ENCODE measurements at regions not wholly inside any gene's neighbourhood (a gene's known extent, or its start where the extent isn't known, plus 50 kb on each side); places are given as distances from the start of the nearest gene placed in this dataset.
A peak's percentile ranks its signal among the peaks of the same experiment; 100 is the strongest.

DNA sequence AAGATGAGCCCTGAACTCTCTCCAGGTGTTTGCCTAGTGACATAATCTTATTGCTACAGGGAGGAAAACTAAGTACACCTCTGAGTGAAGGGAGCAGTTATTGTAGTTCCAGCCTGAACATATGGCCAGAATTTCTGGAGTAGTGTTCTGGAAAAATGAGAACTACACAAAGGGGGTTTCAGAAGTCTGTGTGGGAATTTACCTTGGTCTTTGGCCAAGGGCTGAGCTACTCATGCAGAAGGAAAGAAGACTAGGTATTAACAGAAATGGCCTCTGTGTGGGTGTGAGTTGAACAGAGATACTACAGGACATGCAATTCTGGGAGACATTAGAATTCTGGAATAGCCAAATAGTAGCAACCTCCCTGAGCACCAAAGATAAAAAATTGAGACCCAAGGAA lies 1009.7 kb upstream of the GJE1 start:
- peaks cover 10% of the 10 kb centered on the region for H3K9me3 Mint-ChIP-seq
- H3K4me1 Mint-ChIP-seq: peaks cover 14% of the 10 kb centered on the region
- no peak for DNase-seq (ENCODE audit: low read depth, low spot score)
- no peaks in the 10 kb centered on the region for H3K27me3 Mint-ChIP-seq (ENCODE audit: low read depth)
- H3K27ac Mint-ChIP-seq (ENCODE audit: unreplicated experiment): no peak overlapping the region
- TF ChIP-seq CTCF (conservative IDR thresholded peaks at IDR 0.05): no peak
- H3K36me3 Mint-ChIP-seq (ENCODE audit: low read depth): peaks cover 3% of the 10 kb centered on the region
- no peak overlapping the region for H3K4me3 Mint-ChIP-seq

DNA sequence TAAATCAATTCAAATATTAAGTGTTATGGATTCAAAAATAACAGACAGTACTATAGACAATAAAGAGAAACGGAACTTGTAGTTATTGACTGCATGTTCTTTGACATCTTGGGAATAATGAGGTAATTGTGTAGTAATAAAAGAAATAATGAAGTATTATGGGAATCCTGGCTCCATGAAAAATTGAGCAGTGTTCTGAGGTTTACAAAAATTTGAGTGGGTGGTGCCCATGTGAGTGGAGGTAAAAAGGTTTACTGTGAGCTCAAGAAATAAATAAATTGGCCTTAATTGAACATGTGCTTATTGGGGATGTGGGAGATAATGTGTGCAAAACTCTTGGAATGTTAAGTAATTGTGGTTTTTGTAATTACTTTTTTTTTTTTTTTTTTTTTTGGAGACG lies 1013.7 kb upstream of the GJE1 start:
- TF ChIP-seq CTCF (conservative IDR thresholded peaks at IDR 0.05): no peak
- H3K27ac Mint-ChIP-seq (ENCODE audit: unreplicated experiment): peak overlapping the region; percentile 12
- H3K36me3 Mint-ChIP-seq (ENCODE audit: low read depth): peaks cover 3% of the 10 kb centered on the region
- DNase-seq (ENCODE audit: low read depth, low spot score): no peak
- H3K4me3 Mint-ChIP-seq: no peak overlapping the region
- H3K9me3 Mint-ChIP-seq: peaks cover 10% of the 10 kb centered on the region
- H3K27me3 Mint-ChIP-seq (ENCODE audit: low read depth): no peaks in the 10 kb centered on the region
- peaks cover 5% of the 10 kb centered on the region for H3K4me1 Mint-ChIP-seq

- Mint-ChIP-seq H3K4me1 (peaks cover 5% of the 10 kb centered on the region), H3K4me3 (no peak overlapping the region), H3K27ac (ENCODE audit: unreplicated experiment) (no peak overlapping the region), H3K9me3 (peaks cover 13% of the 10 kb centered on the region), H3K27me3 (ENCODE audit: low read depth) (no peaks in the 10 kb centered on the region), H3K36me3 (ENCODE audit: low read depth) (peaks cover 3% of the 10 kb centered on the region)
- DNase-seq (ENCODE audit: low read depth, low spot score): no peak
- no peak for TF ChIP-seq CTCF (conservative IDR thresholded peaks at IDR 0.05)
Measured at GRCh38 chr6:141117874-141118273, 1014.9 kb upstream of the GJE1 start.

GRCh38 chr6:141110481-141110880 lies 1022.2 kb upstream of the GJE1 start:
- H3K27ac Mint-ChIP-seq (ENCODE audit: unreplicated experiment): no peak overlapping the region
- H3K27me3 Mint-ChIP-seq (ENCODE audit: low read depth): no peaks in the 10 kb centered on the region
- peaks cover 27% of the 10 kb centered on the region for H3K4me1 Mint-ChIP-seq
- no peak for DNase-seq (ENCODE audit: low read depth, low spot score)
- no peak overlapping the region for H3K4me3 Mint-ChIP-seq
- peaks cover 2% of the 10 kb centered on the region for H3K36me3 Mint-ChIP-seq (ENCODE audit: low read depth)
- H3K9me3 Mint-ChIP-seq: peaks cover 10% of the 10 kb centered on the region
- no peak for TF ChIP-seq CTCF (conservative IDR thresholded peaks at IDR 0.05)

DNA sequence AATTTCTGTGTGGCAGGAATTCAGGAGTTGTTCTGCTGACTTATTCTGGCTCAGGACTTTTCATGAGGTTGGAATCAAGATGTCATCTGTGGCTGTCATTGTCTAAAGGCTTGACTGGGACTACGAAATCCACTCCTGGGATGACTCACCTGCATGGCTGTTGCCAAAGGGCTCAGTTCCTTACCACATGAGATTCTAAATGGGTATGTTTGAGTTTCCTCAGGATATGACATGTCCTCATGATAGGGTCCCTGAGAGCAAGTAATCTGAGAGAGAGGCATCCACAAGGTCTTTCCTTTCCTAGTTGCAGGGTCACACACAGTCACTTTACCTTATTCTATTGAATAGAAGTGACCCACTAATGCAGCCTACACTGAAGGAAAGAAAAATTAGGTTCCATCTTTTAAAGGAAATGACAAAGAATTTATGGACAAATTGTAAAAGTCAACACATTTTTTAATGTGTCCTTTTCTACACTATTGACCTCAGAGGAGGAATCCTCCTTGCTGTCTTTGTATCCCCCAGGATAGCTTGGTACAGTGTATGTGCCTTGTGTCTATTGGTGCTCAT lies 1025.0 kb upstream of the GJE1 start:
- no peak overlapping the region for H3K27ac Mint-ChIP-seq (ENCODE audit: unreplicated experiment)
- DNase-seq (ENCODE audit: low read depth, low spot score): no peak
- peaks cover 5% of the 10 kb centered on the region for H3K36me3 Mint-ChIP-seq (ENCODE audit: low read depth)
- H3K4me1 Mint-ChIP-seq: peaks cover 38% of the 10 kb centered on the region
- H3K4me3 Mint-ChIP-seq: no peak overlapping the region
- no peaks in the 10 kb centered on the region for H3K27me3 Mint-ChIP-seq (ENCODE audit: low read depth)
- H3K9me3 Mint-ChIP-seq: peaks cover 8% of the 10 kb centered on the region
- TF ChIP-seq CTCF (conservative IDR thresholded peaks at IDR 0.05): no peak

Measured in neural crest cell (in vitro differentiated cells).